MV-4-11 (cell line): ENCODE measurements at regions not wholly inside any gene's neighbourhood (a gene's known extent, or its start where the extent isn't known, plus 50 kb on each side); places are given as distances from the start of the nearest gene placed in this dataset.

ENCODE experiments used
- DNase-seq: peaks from one replicate; lab custom pipeline; 2025; lab: John Stamatoyannopoulos, UW

DNA sequence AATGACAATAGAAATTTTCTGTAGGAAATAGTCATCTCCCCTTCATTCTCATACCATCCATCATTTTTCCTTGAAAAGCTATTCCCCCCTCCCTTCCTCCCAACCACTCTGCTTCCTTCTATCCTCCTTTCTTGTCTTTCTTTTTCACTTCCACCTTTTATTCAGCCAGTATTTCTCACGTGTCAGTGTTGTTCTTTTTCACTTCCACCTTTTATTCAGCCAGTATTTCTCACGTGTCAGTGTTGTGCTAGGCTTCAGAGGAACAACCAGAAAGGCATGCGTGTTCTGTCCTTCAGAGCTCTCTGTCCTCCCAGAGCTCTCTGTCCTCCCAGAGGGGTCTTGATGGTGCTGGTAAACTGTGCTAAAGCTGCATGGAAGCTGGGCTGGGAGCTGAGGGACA lies 419.6 kb downstream of the GADD45G start:
- DNase-seq = peak; percentile 75

DNA sequence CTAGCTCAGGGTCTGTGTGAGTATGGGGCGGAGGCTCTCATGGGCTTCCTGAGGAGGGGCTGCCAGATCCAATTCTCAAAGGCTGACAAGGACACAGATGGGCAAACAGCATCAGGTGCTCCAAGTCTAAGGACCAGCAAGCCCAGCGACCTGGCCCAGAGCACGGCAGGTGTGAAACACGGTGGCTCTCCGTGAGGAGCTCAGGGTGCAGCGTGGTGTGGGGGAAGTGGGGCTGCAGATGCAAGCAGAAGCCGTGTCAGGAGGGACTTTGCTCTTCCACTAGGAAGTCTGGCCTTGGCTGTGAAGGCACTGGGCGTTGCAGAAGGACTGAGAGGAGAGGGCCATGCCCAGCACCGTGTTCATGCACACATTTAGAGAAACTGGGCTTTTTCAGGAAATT lies 420.0 kb downstream of the GADD45G start:
- no peak for DNase-seq

DNA sequence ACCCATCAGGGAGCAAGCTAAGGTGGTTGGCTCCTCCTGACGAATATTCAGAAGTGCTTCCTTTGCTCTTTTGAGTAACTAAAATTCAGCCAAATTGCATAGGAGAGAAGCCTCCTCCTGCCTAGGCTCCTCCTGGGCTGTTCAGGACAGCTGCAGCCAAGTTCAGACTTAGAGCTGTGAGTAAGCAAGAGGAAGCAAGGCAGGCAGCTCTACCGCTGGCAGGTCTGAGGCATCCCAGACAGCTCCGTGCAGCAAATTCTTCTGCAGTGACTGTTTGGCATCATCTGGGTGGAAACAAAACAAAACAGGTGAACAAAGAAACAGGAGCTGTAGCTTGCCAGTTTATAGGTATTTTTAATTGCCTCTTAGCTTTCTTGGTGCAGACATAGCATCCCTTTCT lies 421.0 kb downstream of the GADD45G start:
- peak; percentile 41 for DNase-seq

DNA sequence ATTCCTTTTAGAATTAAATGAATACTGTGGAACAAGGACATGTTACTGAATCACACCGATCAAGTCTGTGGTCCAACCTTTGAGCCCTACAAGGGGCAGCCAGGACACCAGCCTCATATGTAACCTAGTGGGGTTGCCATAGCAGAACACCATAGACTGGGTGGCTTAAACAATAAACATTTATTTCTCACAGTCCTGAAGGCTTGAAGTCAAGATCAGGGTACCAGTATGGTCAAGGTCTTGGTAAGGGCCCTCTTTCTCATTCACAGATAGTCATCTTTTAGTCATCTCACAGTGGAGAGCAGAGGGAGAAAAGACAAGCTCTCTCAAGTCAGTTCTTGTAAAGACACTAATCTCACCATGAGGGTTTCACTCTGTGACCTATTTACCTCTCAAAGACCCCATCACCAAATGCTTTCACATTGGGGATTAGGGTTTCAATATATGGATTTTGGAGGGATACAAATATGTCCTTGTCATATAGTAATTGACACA lies 422.5 kb downstream of the GADD45G start:
- no peak for DNase-seq

DNA sequence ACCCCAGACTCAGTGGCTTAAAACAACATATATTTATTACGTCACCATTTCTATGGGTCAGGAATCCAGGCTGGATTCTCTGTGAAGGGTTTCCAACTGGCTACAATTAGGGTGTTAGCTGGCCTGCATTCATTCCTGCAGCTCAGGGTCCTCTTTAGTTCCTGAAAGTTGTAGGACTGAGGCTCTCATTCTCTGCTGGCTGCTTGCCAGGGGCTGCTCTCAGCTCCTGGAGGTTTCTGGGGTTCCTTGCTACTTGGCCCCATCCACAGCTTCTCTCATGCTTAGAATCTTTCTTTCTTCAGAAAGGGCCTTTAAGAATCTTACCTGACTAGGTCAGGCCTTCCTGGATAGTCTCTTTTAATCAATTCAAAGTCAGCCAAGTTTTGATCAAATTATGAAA lies 424.6 kb downstream of the GADD45G start:
- peak; percentile 6 for DNase-seq

DNA sequence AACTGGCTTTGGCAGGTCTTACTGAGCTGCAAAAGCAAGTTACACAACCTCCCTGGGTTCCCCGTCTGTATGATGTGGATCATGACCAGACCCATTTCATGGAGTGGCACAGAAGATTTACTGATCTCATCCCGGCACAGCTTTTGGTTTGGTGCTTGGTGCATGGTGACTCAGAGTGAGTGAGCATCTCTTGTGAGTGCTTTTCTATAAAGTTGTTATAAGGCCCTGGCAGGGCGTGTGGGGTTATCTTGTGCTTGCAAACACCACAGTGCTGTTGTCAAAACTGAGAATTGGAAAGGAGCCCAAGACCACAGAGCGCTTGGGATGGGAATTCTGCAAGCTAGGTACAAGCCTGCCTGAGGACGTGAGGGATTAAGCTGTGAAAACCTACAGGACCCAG lies 425.2 kb downstream of the GADD45G start:
- no peak for DNase-seq

DNA sequence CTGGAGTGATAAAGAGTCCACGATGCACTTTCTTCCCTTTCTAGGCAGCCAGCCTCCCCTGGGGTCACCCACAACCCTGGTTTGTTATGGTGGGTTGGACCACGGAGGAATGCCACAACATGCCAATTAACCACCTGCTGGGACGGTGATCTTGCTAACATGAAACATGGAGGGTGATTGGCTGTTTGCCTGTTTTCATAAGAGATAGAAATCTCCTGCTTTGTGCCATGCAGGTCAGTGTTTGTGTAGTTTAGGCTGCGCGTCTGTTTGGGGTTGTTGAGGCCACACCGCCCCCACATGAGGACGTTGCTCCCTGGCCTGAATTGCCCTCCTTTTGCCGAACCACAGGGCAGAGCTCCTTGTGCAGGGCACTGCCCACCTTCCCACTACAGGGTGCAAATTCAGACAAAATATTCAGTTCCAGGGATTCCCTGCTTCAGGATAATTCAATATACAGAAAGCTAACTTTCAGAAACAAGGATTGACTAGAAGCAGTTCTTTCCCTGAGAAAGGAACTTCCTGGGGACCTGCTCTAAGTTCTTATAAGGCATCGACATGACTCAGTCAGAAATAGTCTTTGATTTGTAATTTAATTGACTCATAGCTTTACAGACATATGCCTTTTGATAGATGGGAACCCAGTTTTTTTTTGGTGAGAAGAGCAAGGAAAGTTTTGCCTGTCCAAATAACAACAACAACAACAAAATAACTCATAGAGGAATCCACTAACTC lies 427.6 kb downstream of the GADD45G start:
- DNase-seq = no peak

DNA sequence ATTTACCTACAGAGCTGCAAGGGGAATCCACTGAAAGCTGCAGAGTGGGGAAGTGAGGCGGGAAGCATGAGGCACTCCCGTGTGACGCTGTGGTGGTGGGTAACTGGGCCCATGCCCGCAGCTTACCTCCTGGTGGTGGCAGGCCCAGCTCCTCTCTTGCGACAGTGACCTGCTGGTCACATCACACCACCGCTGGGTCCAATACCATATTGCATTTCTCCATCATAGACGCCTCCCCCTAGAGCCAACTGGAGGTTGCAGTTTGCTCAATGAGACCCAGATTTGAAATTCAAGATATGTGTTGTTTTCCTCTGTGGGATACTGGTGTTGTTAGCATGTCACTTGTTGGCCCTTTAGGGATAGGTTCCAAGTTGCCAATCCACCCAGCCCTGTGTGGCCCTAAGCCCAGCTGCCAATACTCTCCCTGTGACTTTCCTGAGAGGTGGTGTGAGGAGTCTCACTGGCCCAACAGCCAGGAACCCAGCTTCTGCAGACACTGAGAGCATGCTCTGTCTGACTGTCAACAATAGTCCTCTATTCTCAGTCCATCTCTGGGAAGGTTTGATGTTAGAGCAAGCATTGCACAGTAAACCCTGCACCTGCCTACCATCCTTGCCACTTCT lies 428.3 kb downstream of the GADD45G start:
- DNase-seq = peak; percentile 0

DNA sequence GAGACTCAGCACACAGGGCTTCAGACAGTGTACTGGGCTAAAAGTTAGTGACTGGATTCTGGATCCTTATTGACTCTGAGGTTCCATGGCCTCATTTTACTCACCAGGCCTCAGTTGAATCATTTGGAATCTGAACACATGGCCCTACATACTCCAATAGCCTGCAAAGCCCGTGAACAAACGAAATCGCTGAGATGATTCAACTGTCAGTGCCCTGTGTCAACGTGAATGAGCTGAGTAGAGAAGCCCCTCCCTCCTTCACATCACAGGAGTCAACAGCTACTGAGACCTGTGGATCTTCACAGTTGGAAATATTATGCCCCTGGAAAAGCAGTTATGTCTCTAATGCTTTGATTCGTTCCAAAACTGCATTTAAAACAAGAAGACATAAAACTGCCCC lies 429.3 kb downstream of the GADD45G start:
- no peak for DNase-seq

DNA sequence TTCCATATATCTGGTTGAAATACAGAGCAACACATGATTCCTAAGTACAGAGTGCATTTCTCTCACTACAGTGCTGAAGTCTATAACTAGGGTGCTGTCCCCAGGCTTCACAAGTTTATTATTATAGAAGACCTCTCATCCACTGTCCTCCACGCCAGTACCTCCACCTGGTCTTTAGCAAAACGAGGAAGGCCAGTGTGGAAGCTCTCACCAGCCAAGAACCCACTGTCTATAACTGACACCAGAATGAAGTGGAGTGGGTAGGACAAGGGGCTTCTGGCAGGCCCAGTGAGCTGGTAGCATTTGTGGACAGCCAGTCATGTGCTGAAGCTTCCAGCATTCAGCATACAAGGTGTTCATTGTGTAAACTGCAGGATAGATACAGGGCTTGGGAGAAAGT lies 430.7 kb downstream of the GADD45G start:
- no peak for DNase-seq

DNA sequence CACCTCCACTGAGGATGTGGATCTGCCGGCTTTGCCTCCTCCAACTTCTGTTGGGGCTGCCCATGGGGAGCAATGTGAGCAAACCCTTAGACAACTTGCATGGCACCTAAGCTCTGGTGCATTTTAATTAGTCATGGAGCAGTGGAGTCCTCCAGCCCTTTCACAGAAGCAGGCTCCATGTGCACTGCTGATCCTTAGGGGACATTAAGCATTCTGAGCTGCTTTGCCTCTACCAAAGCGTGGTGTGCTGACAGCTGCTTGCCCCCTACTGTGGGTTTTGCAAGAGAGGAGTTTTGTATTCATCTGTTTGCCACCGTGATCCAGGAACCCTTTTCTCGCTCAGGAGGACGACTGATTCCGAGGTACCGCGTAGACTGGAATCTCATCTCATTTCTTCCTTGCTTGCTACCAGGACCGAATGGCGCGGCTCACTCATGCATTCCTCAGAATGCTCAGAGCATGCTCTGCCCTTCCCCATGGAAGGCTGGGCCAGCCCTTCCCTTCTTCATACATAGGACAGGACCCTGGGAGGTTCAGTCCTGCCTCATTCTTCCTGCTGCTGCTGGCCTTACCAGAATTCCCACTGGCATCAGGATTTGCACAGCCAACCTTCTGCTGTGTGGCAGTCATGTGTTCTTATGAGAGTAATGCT lies 432.5 kb downstream of the GADD45G start:
- DNase-seq = peak; percentile 0

DNA sequence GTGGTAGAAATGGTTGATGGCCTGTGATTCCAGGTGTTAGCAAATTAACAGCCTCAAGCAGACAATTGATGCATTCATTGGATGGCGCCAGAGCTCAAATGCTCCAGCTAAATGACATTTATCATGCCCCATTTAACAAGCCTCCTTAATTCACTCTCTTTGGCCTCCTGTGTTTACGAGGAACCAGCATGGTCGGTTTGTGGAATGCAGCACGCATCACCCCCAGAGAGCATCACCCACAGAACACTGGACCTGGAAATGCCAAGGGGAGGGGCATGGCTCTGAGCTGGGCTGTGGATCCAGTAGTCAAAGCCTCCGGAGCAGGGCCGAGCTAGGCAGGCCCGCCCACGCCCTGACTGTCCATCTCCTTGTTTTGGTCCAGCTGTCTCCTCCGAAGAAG lies 434.0 kb downstream of the GADD45G start:
- no peak for DNase-seq

DNA sequence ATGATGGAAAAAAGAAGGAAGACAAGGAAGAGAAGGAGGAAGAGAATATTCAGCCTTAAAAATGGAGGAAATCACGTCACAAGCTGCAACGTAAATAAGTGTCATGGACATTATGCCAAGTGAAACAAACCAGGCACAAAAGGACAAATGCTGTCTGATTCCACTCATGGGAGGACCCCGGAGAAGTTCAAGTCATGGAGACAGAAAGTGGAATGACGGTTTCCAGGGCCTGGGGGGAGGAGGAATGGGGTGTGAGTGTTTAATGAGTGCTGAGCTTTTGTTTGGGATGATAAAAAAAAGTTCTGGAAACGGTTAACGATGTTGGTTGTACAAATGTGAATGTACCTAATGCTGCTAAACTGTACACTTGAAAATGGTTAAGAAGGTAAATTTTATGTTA lies 439.5 kb downstream of the GADD45G start:
- DNase-seq = no peak

DNA sequence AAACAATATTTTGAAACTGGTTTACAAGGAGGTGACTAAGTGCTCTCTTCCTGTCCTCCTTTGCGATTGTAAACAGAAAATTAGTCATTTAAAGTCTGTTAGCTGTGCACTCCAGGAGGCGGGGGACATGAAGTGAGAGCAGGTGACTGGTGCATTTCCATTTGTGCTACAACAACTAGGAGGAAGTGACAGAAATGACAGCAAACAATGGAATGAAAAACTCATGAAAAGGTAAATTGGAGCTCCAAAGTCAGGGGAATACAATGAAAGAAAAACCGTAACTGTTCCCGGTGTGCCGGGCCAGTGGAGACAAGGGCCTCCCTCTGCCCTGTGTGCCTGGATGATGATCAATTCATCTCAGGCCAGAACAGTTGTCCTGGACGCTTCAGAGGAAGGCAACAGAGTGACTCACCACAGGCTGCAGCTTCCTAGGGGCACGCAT lies 439.9 kb downstream of the GADD45G start:
- DNase-seq = no peak

DNA sequence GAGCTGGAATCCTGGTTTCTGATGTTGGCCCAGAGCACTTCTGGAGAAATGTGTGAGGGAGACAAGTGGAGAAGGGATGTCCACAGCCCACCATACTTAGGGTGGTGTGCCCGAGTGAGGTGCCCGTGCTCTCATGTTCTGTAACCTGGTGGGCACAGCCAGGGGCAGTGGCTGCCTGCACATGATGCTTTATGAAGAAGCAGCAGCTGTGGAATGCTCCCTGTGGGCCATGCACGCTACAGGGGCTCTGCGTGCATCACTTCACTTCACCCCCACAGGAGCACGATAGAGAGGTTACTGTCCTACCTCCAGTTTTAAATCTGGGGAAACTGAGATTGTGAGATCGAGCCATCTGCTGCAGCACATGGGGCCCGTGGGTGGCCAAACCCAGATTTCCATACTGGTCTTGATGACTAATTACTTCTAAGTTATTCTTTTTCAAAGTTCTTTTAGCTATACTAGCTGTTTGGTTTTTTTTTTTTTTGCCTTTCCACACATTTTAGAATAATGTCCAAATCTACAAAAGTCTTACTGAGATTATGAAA lies 441.6 kb downstream of the GADD45G start:
- no peak for DNase-seq

DNA sequence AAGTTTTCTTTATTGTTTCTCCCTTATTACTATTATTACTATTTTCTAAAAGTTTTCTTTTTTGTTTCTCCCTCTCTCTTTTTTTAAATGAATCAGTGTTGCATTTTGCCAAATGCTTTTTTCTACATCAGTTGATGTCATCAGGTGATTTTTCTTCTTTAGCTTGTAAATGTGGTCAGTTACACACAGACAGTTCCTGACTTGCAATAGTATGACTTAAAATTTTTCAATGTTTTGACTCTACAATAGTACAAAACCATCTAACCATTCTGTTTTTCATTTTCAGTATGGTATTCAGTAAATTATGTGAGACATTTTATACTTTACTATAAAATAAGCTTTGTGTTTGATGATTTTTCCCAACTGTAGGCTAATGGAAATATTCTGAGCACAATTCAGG lies 443.0 kb downstream of the GADD45G start:
- DNase-seq = no peak

DNA sequence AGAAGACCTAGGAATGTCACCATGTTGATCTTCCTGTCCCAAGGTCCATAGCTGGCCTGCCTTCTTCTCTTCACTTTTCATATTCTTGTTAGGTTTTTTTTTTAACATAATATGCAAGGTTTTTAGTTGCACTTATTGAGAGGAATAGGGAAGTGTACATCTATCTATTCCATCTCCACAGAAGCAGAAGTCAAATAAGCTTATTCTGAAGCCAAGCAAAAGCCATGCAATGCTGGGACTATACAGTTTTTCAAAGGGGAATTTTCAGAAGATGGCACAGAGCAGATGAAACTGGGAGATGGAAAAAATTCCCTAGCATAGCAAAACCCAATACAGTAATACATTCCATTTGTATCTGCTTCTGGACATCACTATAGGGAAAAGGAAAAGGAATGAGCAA lies 447.6 kb downstream of the GADD45G start:
- DNase-seq = no peak

DNA sequence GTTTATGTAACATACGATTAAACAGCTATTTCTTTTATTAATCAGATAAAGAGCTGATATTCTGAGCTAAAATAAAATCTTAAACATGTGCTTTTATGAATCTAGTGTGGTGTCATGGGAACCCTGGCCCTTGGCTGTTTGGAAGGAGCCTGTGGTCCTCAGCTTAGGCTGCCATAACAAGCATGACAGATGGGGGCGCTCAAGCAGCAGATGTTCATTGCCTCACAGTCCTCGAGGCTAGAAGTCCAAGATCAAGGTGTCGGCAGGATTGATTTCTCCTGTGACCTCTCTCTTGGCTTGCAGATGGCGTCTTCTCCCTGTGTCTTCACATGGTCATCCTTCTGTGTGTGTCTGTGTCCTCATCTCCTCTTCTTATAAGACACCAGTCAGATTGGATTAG lies 448.2 kb downstream of the GADD45G start:
- DNase-seq = no peak

DNA sequence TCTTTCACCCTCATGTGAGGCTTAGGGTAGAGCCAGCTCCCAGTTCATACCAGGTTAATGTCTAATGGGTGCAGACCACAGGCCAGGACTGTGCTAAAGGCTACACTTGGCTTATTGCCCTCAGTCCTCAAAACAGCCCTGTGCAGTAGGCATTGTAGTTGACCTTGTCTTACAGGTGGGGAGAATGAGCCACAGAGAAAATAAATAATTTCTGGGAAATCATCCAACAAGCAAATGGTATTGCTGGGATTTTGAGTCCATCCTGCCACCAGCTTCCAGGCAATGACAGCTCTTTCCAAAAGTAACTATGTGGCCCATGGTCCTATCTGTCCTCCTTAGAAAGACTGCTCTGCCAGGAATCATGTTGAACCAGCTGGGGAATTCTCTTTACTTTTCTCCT lies 450.0 kb downstream of the GADD45G start:
- DNase-seq = no peak

DNA sequence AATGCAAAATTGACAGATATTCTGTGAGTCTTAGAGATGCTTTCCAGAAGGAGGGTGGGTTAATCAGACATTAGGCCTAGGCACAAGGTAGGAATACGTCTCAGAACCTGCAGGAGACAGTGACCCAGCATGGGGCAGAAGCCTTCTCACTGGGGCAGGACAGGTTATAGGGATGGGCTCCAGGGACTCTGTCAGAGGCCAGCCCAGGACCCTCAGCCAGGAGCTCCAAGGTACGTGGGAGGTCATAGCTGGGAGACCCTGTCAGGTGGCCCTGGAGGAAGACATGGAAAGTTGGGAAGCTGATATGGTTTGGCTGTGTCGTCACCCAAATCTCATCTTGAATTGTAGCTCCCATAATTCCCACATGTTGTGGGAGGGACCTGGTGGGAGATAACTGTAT lies 450.4 kb downstream of the GADD45G start:
- no peak for DNase-seq

DNA sequence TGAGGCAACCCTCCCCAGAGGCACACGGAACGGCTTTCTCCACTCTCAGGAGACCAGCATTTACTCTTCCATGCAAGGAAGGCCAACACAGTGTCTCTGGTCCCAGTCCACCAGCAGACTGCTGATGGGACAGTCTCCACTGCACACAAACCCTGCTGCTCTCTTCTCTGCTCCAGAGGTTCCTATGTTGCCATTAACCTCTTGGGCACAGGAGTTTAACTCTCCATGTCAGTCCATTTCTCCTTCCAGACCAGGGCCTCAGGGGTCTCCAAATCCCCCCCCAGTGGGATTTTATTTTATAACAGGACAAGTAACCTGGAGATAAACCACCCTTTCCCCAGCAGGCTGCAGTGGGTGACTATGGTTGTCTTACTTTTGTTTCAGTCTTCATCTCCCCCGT lies 452.5 kb downstream of the GADD45G start:
- no peak for DNase-seq

DNA sequence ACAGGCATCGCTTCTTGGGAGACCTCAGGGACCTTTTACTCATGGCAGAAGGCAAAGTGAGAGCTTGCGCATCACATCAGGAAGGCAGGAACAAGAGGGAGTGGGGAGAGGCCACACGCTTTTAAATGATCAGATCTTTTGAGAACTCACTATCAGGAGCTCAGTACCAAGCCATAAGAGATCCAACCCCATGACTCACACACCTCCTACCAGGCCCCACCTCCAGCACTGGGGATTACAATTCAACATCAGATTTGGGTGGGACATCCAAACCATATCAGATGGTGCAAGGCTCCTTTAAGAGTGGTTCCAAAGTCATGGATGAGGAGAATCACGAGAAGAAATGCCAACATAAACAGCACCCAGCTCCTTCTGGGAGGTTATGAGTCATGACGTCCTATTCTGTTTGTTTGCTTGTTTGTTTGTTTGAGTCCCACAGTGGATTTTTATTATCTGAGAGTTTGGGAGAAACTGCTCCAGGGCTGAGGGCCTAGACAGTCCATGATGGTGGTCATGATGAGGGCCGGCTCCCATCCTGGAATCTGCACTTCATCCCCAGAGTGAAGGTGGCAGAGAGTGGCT lies 453.5 kb downstream of the GADD45G start:
- no peak for DNase-seq

DNA sequence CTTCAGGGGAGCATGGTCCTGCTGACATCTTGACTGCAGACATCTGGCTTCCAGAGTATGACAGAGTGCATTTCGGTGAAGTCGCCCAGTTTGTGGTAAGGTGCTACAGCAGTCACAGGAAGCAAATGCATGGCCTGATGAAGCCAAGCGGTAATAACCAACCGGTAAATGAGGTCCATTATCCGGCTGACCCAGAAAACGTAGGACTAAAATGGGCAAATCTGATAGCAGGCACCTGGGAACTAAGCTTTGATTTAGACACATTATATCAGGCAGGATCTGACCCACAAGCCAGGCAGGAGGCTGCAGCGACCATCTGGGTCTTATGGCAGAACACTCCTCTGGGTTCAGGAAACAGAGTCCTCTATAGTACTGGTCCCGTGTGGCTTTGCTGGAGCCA lies 454.6 kb downstream of the GADD45G start:
- no peak for DNase-seq
